Heart left ventricle (tissue), 13 donors: ENCODE measurements at regions not wholly inside any gene's neighbourhood (a gene's known extent, or its start where the extent isn't known, plus 50 kb on each side); places are given as distances from the start of the nearest gene placed in this dataset.

Experiments used
- POLR2A ChIP-seq, 2 donors: fragments of 450-650 bp; IDR thresholded peaks; one replicate each; pipeline ENCODE4 v1.6.1; 2017; ENCODE audit warnings: antibody characterized with exemption in 2 of 2, mild to moderate bottlenecking in 2 of 2, moderate library complexity in 2 of 2
- TF ChIP-seq, protein P1 (sequence below), 12 donors: fragments of 200-600 bp; sonication (generic) in 4 of 12; IDR thresholded peaks; one replicate each; pipeline versions ENCODE4 v1.5.0 to v1.8.0; 2018 to 2022; ENCODE audit warnings: antibody characterized with exemption in 12 of 12, mild to moderate bottlenecking in 5 of 12
- donor health status: ischemic (EF 13 %, LVEDD 7.1; RV severe dilation, severe dysfunction).
- donor health status: DM: no; HTN: yes; CAD: no.
- donor health status: DM: no; HTN: no; CAD: no.
- donor health status: ischemic (EF 25% LVEDD 6.9; RV normal size, moderate dysfunction).
- donor health status: ischemic (EF 25% LVEDD 5.7; RV mildly dilated, moderate dysfunction).
- donor health status: ischemic (EF 35%, LVEDD 5.7; RV mildly dilated, moderate dysfunction).
- donor health status: nonischemic (EF 11% LVEDD 7.7; RV severe dilation, severe dysfunction).
- donor health status: DM: yes; HTN: yes; CAD: no.
- donor health status: PGD.
- donor health status: ischemic (EF 29% LVEDD 5.4; RV normal size, mild dysfunction).
- donor health status: nonischemic (EF 23%, LVEDD 6.1; RV moderate dilation, normal function).

DNA sequence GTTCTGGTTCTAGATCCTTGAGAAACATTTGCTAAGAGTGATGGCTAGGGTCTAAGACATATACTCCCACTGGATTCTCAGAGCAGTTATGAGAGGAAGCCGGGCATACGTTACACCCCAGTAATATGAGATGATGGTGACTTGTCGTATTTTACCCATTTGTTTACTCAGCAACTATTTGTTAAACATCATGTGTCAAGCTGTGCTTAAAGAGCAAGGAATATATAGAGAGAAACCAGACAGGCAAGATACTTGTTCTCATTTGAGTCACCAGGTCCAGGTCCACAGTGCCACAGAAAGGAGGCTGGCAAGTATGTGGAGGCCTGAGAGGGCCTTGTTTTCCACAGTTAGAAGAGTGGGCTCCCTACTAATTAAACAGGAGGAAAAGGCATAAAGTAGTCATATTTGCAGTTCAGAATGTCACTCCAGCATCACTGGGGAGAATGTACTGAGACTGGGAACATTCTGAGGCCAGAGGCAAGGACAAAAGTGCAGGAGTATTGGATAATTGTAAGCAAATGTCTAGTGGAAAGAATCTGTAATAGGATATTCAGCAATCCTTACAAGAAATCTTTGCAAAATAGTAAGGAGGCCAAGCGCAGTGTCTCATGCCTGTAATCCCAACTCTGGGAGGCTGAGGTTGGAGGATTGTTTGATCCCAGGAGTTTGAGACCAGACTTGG lies 142.2 kb downstream of the IRS2 start:
- TF ChIP-seq, protein P1, sequence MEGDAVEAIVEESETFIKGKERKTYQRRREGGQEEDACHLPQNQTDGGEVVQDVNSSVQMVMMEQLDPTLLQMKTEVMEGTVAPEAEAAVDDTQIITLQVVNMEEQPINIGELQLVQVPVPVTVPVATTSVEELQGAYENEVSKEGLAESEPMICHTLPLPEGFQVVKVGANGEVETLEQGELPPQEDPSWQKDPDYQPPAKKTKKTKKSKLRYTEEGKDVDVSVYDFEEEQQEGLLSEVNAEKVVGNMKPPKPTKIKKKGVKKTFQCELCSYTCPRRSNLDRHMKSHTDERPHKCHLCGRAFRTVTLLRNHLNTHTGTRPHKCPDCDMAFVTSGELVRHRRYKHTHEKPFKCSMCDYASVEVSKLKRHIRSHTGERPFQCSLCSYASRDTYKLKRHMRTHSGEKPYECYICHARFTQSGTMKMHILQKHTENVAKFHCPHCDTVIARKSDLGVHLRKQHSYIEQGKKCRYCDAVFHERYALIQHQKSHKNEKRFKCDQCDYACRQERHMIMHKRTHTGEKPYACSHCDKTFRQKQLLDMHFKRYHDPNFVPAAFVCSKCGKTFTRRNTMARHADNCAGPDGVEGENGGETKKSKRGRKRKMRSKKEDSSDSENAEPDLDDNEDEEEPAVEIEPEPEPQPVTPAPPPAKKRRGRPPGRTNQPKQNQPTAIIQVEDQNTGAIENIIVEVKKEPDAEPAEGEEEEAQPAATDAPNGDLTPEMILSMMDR (IDR thresholded peaks at IDR 0.05) = no peak
- TF ChIP-seq POLR2A (IDR thresholded peaks at IDR 0.05) = no peak
